HEK293T (cell line): ENCODE measurements at regions not wholly inside any gene's neighbourhood (a gene's known extent, or its start where the extent isn't known, plus 50 kb on each side); places are given as distances from the start of the nearest gene placed in this dataset.

Experiments used
- ARNT ChIP-seq: fragments of 450-650 bp; IDR thresholded peaks from 2 replicates; pipeline ENCODE4 v1.6.1; 2017; ENCODE audit warnings: mild to moderate bottlenecking
- BHLHE40 ChIP-seq: fragments of 450-650 bp; IDR thresholded peaks from 2 replicates; pipeline ENCODE4 v1.6.1; 2016; ENCODE audit warnings: mild to moderate bottlenecking, moderate library complexity, borderline replicate concordance
- ELF4 ChIP-seq: fragments of 450-650 bp; IDR thresholded peaks from 2 replicates; pipeline ENCODE4 v1.6.1; 2017; ENCODE audit warnings: antibody characterized with exemption
- FOXM1 ChIP-seq: fragments of 450-650 bp; IDR thresholded peaks from 2 replicates; pipeline ENCODE4 v1.6.1; 2017; ENCODE audit warnings: mild to moderate bottlenecking, borderline replicate concordance
- LEF1 ChIP-seq: fragments of 450-650 bp; IDR thresholded peaks from 2 replicates; pipeline ENCODE4 v1.6.1; 2017; ENCODE audit warnings: mild to moderate bottlenecking, borderline replicate concordance
- PKNOX1 ChIP-seq: fragments of 450-650 bp; IDR thresholded peaks from 2 replicates; pipeline ENCODE4 v1.6.1; 2016
- SP1 ChIP-seq: fragments of 450-650 bp; IDR thresholded peaks from 2 replicates; pipeline ENCODE4 v1.6.1; 2017
- SUZ12 ChIP-seq: fragments of 450-650 bp; IDR thresholded peaks from 2 replicates; pipeline ENCODE4 v1.6.1; 2016; ENCODE audit warnings: mild to moderate bottlenecking

- TF ChIP-seq BHLHE40 (no peak), SUZ12 (no peak), LEF1 (no peak), PKNOX1 (no peak), SP1 (no peak), FOXM1 (no peak), ELF4 (no peak), ARNT (no peak)
These were observed 366.5 kb downstream of the CHSY3 start for GRCh38 chr5:130270786-130271185.
